Small intestine (tissue), 7 donors: ENCODE measurements at regions not wholly inside any gene's neighbourhood (a gene's known extent, or its start where the extent isn't known, plus 50 kb on each side); places are given as distances from the start of the nearest gene placed in this dataset.

ENCODE experiments used
- DNase-seq, 2 donors: peaks; one replicate each; pipeline versions ENCODE4 v3.0.0 to v3.0.0-alpha.2; 2013
- FAIRE-seq: peaks from 2 replicates; lab custom pipeline; 2012; peaks lifted over from hg19 to GRCh38; lab: Jason Lieb, UNC
- H3K27ac ChIP-seq, 3 donors: one replicate each; pipeline ENCODE4 v1.5.1; 2013; ENCODE audit warnings: low read length in 2 of 3, mild to moderate bottlenecking in 2 of 3, control low read depth in 1 of 3, inconsistent platforms in 1 of 3, low read depth in 1 of 3, moderate library complexity in 1 of 3
- H3K27me3 ChIP-seq, 3 donors: one replicate each; pipeline ENCODE4 v1.6.1; 2013; ENCODE audit warnings: low read length in 3 of 3, inconsistent platforms in 1 of 3; ENCODE audit not compliant: control insufficient read depth in 3 of 3, insufficient read depth in 3 of 3
- H3K36me3 ChIP-seq, 3 donors: one replicate each; pipeline ENCODE4 v1.6.1; 2013; ENCODE audit warnings: low read length in 3 of 3, inconsistent platforms in 1 of 3, low read depth in 1 of 3, mild to moderate bottlenecking in 1 of 3, moderate library complexity in 1 of 3; ENCODE audit not compliant: control insufficient read depth in 3 of 3, insufficient read depth in 2 of 3
- H3K4me1 ChIP-seq, 3 donors: one replicate each; pipeline ENCODE4 v1.6.1; 2013; ENCODE audit warnings: low read length in 2 of 3, inconsistent platforms in 1 of 3, low read depth in 1 of 3, mild to moderate bottlenecking in 1 of 3, moderate library complexity in 1 of 3; ENCODE audit not compliant: control insufficient read depth in 3 of 3, insufficient read depth in 2 of 3
- H3K4me3 ChIP-seq, 3 donors: one replicate each; pipeline ENCODE4 v1.5.1; 2013; ENCODE audit warnings: low read length in 3 of 3, control low read depth in 1 of 3, inconsistent platforms in 1 of 3, low read depth in 1 of 3, mild to moderate bottlenecking in 1 of 3, moderate library complexity in 1 of 3
- H3K9me3 ChIP-seq, 2 donors: one replicate each; pipeline ENCODE4 v1.6.1; 2013; ENCODE audit warnings: low read depth in 1 of 2, low read length in 1 of 2; ENCODE audit not compliant: control insufficient read depth in 2 of 2, insufficient read depth in 1 of 2
- WGBS, 3 donors: extraction: QIAGEN DNeasy Blood & Tissue Kit; methylation state at CpG; one replicate each; pipeline ENCODE4 v1.1.7; 2013; 5-methylcytosine and 5-hydroxymethylcytosine counted together
- donor health status: healthy with polysubstance abuse.
- donor health status: control.
- donor health status: control.
- donor health status: Bipolar disorder and iron deficiency.
- donor health status: healthy.

DNA sequence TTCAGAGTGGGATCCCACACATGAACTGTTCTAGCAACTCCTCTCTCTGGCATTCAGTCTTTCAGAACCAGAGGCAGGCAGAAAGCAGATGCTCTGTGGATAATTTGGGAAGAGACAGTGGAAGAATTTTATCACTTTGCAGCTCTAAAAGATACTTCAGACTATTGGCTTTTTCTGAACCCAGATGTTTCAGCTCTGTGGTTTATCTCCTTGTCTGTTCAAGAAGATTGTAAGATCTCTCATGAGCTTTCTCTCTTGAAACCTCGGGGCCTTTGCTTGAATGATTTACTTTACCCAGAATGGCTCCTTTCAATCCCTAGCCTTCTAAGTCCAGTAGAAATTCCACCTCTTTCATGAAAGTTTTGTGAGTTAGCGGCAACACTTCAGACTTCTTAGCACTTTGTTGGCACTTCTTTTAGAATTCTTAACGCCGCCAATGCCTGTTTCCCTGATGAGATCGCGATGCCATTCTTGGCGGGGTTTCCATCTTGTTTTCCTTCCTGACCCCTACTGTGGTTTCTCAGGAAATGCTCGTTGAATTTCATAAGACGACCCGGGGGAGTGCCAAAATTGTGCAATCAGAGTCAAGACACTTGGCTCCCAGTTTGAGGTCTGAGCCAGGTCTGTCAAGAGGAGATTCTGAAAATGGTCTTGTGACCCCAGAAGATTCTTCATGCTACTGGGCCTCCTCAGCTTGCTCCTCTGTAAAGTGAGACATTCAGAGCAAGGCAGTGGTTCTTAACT lies 107.0 kb upstream of the PRICKLE1 start:
- Histone ChIP-seq H3K27me3 (no peaks in the 10 kb centered on the region), H3K4me1 (no peaks in the 10 kb centered on the region), H3K27ac (peak overlapping the region in 1 of 3 donors; percentile 36), H3K4me3 (no peak overlapping the region), H3K9me3 (peaks cover 0 to 3% of the 10 kb centered on the region in 2 donors), H3K36me3 (no peaks in the 10 kb centered on the region)
- WGBS, 3 donors, result 55 to 82% (median 78%) methylated on average over 10 of the region's 10 CpGs
- FAIRE-seq, result no peak
- DNase-seq, result peak in 1 of 2 donors; percentile 4

DNA sequence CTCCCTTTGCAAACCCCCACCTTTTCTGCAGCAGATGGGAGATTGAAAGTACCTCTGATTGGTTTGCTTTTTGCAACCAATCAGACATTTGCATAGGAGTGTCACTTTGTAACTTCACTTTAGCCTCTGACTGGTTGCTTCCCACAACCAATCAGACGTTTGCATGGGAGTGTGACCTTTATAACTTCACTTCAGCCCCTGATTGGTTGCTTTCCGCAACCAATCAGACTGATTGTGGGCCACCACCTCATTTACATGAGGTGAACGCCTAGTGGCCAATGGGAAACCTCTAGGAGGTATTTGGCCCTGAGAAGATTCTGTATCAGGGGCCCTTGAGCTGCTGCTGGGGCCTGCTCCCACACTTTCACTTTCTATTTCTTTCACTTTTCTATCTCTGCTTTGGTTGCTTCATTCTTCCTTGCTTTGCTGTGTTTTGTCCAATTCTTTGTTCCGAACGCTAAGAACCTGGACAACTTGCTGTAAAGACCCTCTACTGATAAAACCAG lies 106.0 kb upstream of the PRICKLE1 start:
- Histone ChIP-seq H3K27me3 (no peaks in the 10 kb centered on the region), H3K4me1 (no peaks in the 10 kb centered on the region), H3K27ac (no peak overlapping the region), H3K9me3 (peaks cover 0 to 3% of the 10 kb centered on the region in 2 donors), H3K4me3 (no peak overlapping the region), H3K36me3 (no peaks in the 10 kb centered on the region)
- DNase-seq (no peak), FAIRE-seq (no peak)
- WGBS, 3 donors, result 76 to 86% (median 80%) methylated on average over 5 of the region's 5 CpGs

DNA sequence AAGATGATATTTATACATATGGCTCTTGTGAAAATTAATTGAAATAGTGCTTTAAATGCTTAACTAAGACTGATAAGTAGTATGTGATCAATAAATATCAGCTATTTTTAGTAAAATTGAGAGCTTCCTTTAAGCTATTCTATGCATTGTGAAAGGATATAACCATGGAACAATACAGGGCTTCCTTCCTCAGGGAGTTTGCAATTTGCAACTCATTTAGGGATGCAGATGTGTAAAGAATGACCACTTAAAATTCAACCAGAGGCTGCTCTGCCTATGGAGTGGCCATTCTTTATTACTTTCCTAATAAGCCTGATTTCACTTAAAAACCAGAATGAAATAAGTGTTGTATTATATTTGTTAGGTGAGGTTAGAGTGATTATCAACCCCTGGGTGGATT lies 103.2 kb upstream of the PRICKLE1 start:
- Histone ChIP-seq H3K27me3 (no peaks in the 10 kb centered on the region), H3K27ac (no peak overlapping the region), H3K9me3 (peaks cover 0 to 3% of the 10 kb centered on the region in 2 donors), H3K4me3 (no peak overlapping the region), H3K36me3 (no peaks in the 10 kb centered on the region), H3K4me1 (no peaks in the 10 kb centered on the region)
- no peak for FAIRE-seq
- DNase-seq, result no peak

DNA sequence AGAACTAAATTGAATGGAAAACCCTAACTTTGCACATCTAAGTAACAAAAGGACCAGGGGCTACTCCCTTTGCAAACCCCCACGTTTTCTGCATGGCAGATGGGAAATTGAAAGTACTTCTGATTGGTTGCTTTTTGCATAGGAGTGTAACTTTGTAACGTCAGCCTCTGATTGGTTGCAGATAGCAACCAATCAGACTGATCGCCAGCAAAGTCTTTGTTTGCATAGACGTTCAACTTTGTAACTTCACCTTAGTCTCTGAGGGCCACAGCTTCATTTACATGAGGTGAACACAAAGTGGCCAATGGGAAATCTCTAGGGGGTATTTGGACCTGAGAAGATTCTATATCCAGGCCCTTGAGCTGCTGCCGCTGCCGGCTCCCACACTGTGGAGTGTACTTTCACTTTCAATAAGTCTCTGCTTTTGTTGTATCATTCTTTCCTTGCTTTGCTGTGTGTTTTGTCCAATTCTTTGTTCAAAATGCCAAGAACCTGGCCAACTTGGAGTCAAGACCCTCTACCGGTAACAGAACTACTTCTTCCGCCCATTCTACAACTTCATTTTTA lies 102.5 kb upstream of the PRICKLE1 start:
- Histone ChIP-seq H3K36me3 (no peaks in the 10 kb centered on the region), H3K4me1 (no peaks in the 10 kb centered on the region), H3K9me3 (peaks cover 0 to 3% of the 10 kb centered on the region in 2 donors), H3K27ac (no peak overlapping the region), H3K27me3 (no peaks in the 10 kb centered on the region), H3K4me3 (no peak overlapping the region)
- no peak for FAIRE-seq
- DNase-seq, result peak in 1 of 2 donors; percentile 19
- 70 to 75% (median 73%) methylated on average over 8 of the region's 8 CpGs for WGBS, 3 donors

DNA sequence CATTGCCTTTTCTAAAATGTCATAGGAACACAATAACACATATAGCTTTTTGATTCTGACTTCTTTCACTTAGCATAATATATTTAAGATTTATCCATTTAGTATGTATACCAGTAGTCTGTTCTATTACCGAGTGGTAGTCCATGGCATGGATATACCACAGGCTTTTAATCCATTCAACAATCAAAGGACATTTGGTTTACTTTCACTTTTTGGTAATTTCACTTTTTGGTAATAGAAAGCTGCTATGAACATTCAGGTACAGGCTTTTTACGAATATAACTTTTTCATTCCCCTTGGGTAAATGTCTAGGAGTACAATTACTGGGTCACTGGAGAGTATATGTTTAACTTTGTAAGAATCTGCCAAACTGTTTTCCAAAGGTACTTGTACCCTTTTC lies 100.7 kb upstream of the PRICKLE1 start:
- FAIRE-seq, result no peak
- WGBS, 3 donors, result 85 to 96% (median 87%) methylated on average over 2 of the region's 2 CpGs
- H3K9me3 ChIP-seq, result no peaks in the 10 kb centered on the region

DNA sequence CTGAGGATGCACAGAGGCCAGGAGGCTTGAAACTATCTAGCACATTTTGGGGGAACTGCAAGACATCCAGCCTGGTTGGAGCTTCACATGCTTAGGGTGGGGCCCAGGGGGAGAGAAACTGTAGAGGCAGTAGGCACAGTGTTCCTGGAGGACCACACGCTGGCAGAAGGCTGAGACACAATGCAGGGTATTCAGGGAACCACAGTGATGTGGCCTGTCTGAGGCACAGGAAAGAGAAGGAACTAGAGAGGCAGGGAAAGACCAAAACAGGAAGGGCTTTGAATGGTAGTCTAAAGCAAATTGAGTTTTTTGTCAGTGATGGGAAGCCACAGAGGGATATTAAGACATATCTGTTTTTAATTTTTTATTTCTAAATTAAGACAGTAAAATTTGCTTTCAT lies 100.2 kb upstream of the PRICKLE1 start:
- H3K4me3 ChIP-seq, result no peak overlapping the region
- DNase-seq, result no peak
- no peaks in the 10 kb centered on the region for H3K27me3 ChIP-seq
- H3K4me1 ChIP-seq, result no peaks in the 10 kb centered on the region
- no peak for FAIRE-seq
- WGBS, 3 donors, result 75 to 77% (median 77%) methylated on average over 1 of the region's 1 CpG
- no peaks in the 10 kb centered on the region for H3K36me3 ChIP-seq
- no peaks in the 10 kb centered on the region for H3K9me3 ChIP-seq
- no peak overlapping the region for H3K27ac ChIP-seq

More for the DNA sequence above, 100.7 kb upstream of the PRICKLE1 start:
- no peaks in the 10 kb centered on the region for H3K4me1 ChIP-seq
- H3K27ac ChIP-seq, result no peak overlapping the region
- DNase-seq, result no peak
- H3K4me3 ChIP-seq, result no peak overlapping the region
- no peaks in the 10 kb centered on the region for H3K27me3 ChIP-seq
- H3K36me3 ChIP-seq, result no peaks in the 10 kb centered on the region

DNA sequence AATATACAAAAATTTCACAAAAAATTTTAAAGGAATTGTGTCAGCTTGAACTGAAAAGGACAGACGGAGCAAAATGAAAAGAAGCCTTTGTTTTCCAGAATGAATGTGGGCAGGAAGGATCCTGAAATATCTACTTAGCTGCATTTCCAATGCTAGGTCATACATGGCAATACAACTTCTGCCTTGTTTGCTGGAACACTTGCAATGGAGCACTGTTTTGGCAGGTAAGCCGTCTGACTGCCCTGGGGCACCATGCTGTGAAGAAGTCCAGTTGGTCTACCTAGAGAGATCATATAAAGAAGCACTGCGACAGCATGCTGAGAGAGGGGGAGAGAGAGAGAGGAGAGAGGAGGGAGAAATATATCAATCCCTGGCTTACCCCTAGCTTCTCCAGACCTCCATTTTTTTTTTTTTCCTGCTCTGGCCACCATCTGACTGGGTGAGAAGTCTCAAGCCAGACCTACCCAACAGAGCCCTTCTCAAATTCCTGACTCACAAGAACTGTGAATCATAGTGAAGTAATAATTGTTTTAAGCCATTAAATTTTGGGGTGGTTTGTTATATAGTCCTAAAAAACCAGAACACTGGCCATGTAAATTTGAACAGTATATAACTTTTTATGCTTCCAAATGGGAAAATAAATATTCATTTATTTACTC lies 97.1 kb upstream of the PRICKLE1 start:
- WGBS, 3 donors, result 83 to 87% (median 85%) methylated on average over 3 of the region's 3 CpGs
- no peak for FAIRE-seq
- no peaks in the 10 kb centered on the region for H3K9me3 ChIP-seq
- no peak overlapping the region for H3K27ac ChIP-seq
- no peak for DNase-seq
- H3K36me3 ChIP-seq, result no peaks in the 10 kb centered on the region
- no peaks in the 10 kb centered on the region for H3K4me1 ChIP-seq
- H3K4me3 ChIP-seq, result no peak overlapping the region
- no peaks in the 10 kb centered on the region for H3K27me3 ChIP-seq

DNA sequence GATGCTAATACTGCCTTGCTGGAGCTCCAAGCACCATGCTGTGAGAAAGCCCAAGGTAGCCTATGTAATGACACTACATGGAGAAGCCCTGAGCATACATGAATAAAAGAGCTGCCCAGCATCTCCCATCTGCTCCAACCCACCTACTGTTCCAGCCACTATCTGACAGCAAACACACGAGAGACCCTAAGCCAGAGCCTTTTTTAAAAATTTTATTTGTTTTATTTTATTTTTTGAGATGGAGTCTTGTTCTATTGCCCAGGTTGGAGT lies 95.2 kb upstream of the PRICKLE1 start:
- no peak for FAIRE-seq
- DNase-seq, result no peak
- Histone ChIP-seq H3K9me3 (no peaks in the 10 kb centered on the region), H3K36me3 (no peaks in the 10 kb centered on the region), H3K27me3 (no peaks in the 10 kb centered on the region), H3K27ac (no peak overlapping the region), H3K4me3 (no peak overlapping the region), H3K4me1 (no peaks in the 10 kb centered on the region)
- 43 to 87% (median 83%) methylated on average over 1 of the region's 1 CpG for WGBS, 3 donors
